SK-N-MC (cell line): ENCODE measurements at regions not wholly inside any gene's neighbourhood (a gene's known extent, or its start where the extent isn't known, plus 50 kb on each side); places are given as distances from the start of the nearest gene placed in this dataset.

Source experiments
- EZH2 ChIP-seq: fragments of 200-600 bp; sonication (generic); IDR thresholded peaks from one replicate; pipeline ENCODE4 v1.6.1; 2017; ENCODE audit warnings: antibody characterized with exemption
- FOXP2 ChIP-seq: optimal IDR thresholded peaks from 2 replicates; pipeline ENCODE3; 2011; ENCODE audit warnings: mild to moderate bottlenecking, moderate library complexity; ENCODE audit not compliant: insufficient read depth; ENCODE audit errors: extremely low read length, control extremely low read depth
- POLR2AphosphoS5 ChIP-seq: IDR thresholded peaks from 2 replicates; pipeline ENCODE4 v1.6.1; 2012; ENCODE audit warnings: mild to moderate bottlenecking, low read depth, low read length, borderline replicate concordance

DNA sequence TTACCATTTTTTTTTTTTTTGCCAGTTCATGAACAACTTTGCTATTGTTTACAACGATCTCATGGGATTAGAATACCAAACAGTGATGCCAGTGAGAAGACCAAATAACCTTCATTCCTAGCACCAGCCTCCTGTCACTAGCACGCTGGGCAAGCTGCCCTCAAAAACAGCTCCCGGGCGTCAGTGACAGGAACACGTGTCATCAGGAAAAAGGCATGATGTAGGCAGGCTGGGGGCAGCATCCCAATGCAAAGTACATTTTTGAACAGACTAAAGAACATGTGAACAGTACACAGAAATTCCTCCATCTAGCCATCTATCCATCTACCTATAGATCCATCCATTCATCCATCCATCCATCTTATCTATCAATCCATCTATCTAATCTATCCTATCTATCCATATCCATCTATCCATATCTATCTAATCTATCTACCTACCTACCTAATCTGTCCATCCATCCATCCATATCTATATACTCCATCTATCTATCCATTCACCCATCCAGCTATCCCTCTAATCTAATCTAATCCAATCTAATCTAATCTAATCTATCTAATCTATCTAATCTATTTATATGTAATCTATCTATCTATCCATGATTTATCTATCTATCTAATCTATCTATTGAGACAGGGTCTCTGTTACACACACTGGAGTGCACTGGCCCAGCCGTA, 378.5 kb downstream of the SHANK2 start:
- no peak for TF ChIP-seq POLR2AphosphoS5
- no peak for TF ChIP-seq EZH2
- TF ChIP-seq FOXP2, result no peak
